Skeletal muscle satellite cell (primary cell): ENCODE measurements at regions not wholly inside any gene's neighbourhood (a gene's known extent, or its start where the extent isn't known, plus 50 kb on each side); places are given as distances from the start of the nearest gene placed in this dataset.

Source experiments
- H3K27me3 ChIP-seq: 2 replicates; pipeline ENCODE4 v1.7.0; 2013; ENCODE audit warnings: low read length; ENCODE audit not compliant: control insufficient read depth, insufficient read depth
- H3K36me3 ChIP-seq: 2 replicates; pipeline ENCODE4 v1.7.0; 2013; ENCODE audit warnings: mild to moderate bottlenecking, control low read depth, low read length; ENCODE audit not compliant: insufficient read depth
- H3K4me1 ChIP-seq: 2 replicates; pipeline ENCODE4 v1.7.0; 2013; ENCODE audit warnings: low read length; ENCODE audit not compliant: control insufficient read depth, insufficient read depth
- H3K4me2 ChIP-seq: 2 replicates; pipeline ENCODE4 v1.7.0; 2013; ENCODE audit warnings: mild to moderate bottlenecking, low read length
- H3K4me3 ChIP-seq: 2 replicates; pipeline ENCODE4 v1.7.0; 2013; ENCODE audit warnings: low read length
- H3K9ac ChIP-seq: 2 replicates; pipeline ENCODE4 v1.7.0; 2013; ENCODE audit warnings: mild to moderate bottlenecking, low read depth, low read length, moderate library complexity
- H3K9me3 ChIP-seq: replicated peaks from 2 replicates; pipeline ENCODE4 v1.7.0; 2013; ENCODE audit warnings: mild to moderate bottlenecking, control low read depth, low read length

- Histone ChIP-seq H3K36me3 (no peaks in the 10 kb centered on the region), H3K9ac (no peak overlapping the region), H3K4me1 (no peaks in the 10 kb centered on the region), H3K4me2 (no peak overlapping the region), H3K27me3 (no peaks in the 10 kb centered on the region), H3K9me3 (no peaks in the 10 kb centered on the region), H3K4me3 (no peak overlapping the region)
These were observed 96.3 kb downstream of the LSM5 start for GRCh38 chr7:32393861-32394260.

GRCh38 chr7:32390210-32390609 lies 100.0 kb downstream of the LSM5 start:
- Histone ChIP-seq H3K4me2 (no peak overlapping the region), H3K9me3 (no peaks in the 10 kb centered on the region), H3K9ac (no peak overlapping the region), H3K4me1 (no peaks in the 10 kb centered on the region), H3K4me3 (no peak overlapping the region), H3K36me3 (no peaks in the 10 kb centered on the region), H3K27me3 (no peaks in the 10 kb centered on the region)

- H3K9ac ChIP-seq = no peak overlapping the region
- no peaks in the 10 kb centered on the region for H3K9me3 ChIP-seq
- H3K36me3 ChIP-seq = no peaks in the 10 kb centered on the region
- H3K27me3 ChIP-seq = no peaks in the 10 kb centered on the region
- no peaks in the 10 kb centered on the region for H3K4me1 ChIP-seq
- H3K4me3 ChIP-seq = no peak overlapping the region
- H3K4me2 ChIP-seq = no peak overlapping the region
These were observed 104.7 kb downstream of the LSM5 start for GRCh38 chr7:32385316-32385956.

GRCh38 chr7:32381024-32381601 lies 109.1 kb downstream of the LSM5 start:
- no peak overlapping the region for H3K9ac ChIP-seq
- H3K4me1 ChIP-seq = no peaks in the 10 kb centered on the region
- no peak overlapping the region for H3K4me3 ChIP-seq
- H3K36me3 ChIP-seq = no peaks in the 10 kb centered on the region
- H3K9me3 ChIP-seq = no peaks in the 10 kb centered on the region
- no peaks in the 10 kb centered on the region for H3K27me3 ChIP-seq
- no peak overlapping the region for H3K4me2 ChIP-seq

- H3K4me2 ChIP-seq = no peak overlapping the region
- no peak overlapping the region for H3K9ac ChIP-seq
- no peaks in the 10 kb centered on the region for H3K9me3 ChIP-seq
- H3K36me3 ChIP-seq = no peaks in the 10 kb centered on the region
- no peaks in the 10 kb centered on the region for H3K27me3 ChIP-seq
- no peaks in the 10 kb centered on the region for H3K4me1 ChIP-seq
- no peak overlapping the region for H3K4me3 ChIP-seq
These were observed 110.6 kb downstream of the LSM5 start for GRCh38 chr7:32379510-32380112.

- no peaks in the 10 kb centered on the region for H3K27me3 ChIP-seq
- no peaks in the 10 kb centered on the region for H3K4me1 ChIP-seq
- H3K36me3 ChIP-seq = no peaks in the 10 kb centered on the region
- H3K9me3 ChIP-seq = no peaks in the 10 kb centered on the region
- H3K4me3 ChIP-seq = no peak overlapping the region
- no peak overlapping the region for H3K9ac ChIP-seq
- no peak overlapping the region for H3K4me2 ChIP-seq
These were observed 111.2 kb downstream of the LSM5 start for GRCh38 chr7:32378988-32379387.

GRCh38 chr7:32364581-32364980 lies 125.6 kb downstream of the LSM5 start:
- no peaks in the 10 kb centered on the region for H3K9me3 ChIP-seq
- H3K4me2 ChIP-seq = no peak overlapping the region
- no peak overlapping the region for H3K9ac ChIP-seq
- H3K4me1 ChIP-seq = no peaks in the 10 kb centered on the region
- no peaks in the 10 kb centered on the region for H3K27me3 ChIP-seq
- no peak overlapping the region for H3K4me3 ChIP-seq
- no peaks in the 10 kb centered on the region for H3K36me3 ChIP-seq

GRCh38 chr7:32360127-32360526 lies 130.1 kb downstream of the LSM5 start:
- Histone ChIP-seq H3K27me3 (no peaks in the 10 kb centered on the region), H3K4me1 (no peaks in the 10 kb centered on the region), H3K36me3 (no peaks in the 10 kb centered on the region), H3K9ac (no peak overlapping the region), H3K9me3 (no peaks in the 10 kb centered on the region), H3K4me3 (no peak overlapping the region), H3K4me2 (no peak overlapping the region)

GRCh38 chr7:32357535-32358277 lies 132.5 kb downstream of the LSM5 start:
- Histone ChIP-seq H3K9ac (no peak overlapping the region), H3K4me1 (no peaks in the 10 kb centered on the region), H3K9me3 (no peaks in the 10 kb centered on the region), H3K27me3 (no peaks in the 10 kb centered on the region), H3K4me3 (no peak overlapping the region), H3K4me2 (no peak overlapping the region), H3K36me3 (no peaks in the 10 kb centered on the region)

- Histone ChIP-seq H3K9ac (no peak overlapping the region), H3K4me1 (no peaks in the 10 kb centered on the region), H3K27me3 (no peaks in the 10 kb centered on the region), H3K36me3 (no peaks in the 10 kb centered on the region), H3K4me2 (no peak overlapping the region), H3K4me3 (no peak overlapping the region), H3K9me3 (no peaks in the 10 kb centered on the region)
These were observed 142.8 kb downstream of the LSM5 start for GRCh38 chr7:32347244-32347828.

- Histone ChIP-seq H3K4me3 (no peak overlapping the region), H3K9ac (no peak overlapping the region), H3K4me1 (no peaks in the 10 kb centered on the region)
These were observed 143.9 kb downstream of the LSM5 start for GRCh38 chr7:32346253-32346652.

More at GRCh38 chr7:32346253-32346652, 143.9 kb downstream of the LSM5 start:
- Histone ChIP-seq H3K36me3 (no peaks in the 10 kb centered on the region), H3K9me3 (no peaks in the 10 kb centered on the region), H3K27me3 (no peaks in the 10 kb centered on the region), H3K4me2 (no peak overlapping the region)
